ENCODE measurements at regions not wholly inside any gene's neighbourhood (a gene's known extent, or its start where the extent isn't known, plus 50 kb on each side); places are given as distances from the start of the nearest gene placed in this dataset.

GRCh38 chr6:15044146-15044882, 201.6 kb upstream of the JARID2 start:
- TF ChIP-seq, protein P1, sequence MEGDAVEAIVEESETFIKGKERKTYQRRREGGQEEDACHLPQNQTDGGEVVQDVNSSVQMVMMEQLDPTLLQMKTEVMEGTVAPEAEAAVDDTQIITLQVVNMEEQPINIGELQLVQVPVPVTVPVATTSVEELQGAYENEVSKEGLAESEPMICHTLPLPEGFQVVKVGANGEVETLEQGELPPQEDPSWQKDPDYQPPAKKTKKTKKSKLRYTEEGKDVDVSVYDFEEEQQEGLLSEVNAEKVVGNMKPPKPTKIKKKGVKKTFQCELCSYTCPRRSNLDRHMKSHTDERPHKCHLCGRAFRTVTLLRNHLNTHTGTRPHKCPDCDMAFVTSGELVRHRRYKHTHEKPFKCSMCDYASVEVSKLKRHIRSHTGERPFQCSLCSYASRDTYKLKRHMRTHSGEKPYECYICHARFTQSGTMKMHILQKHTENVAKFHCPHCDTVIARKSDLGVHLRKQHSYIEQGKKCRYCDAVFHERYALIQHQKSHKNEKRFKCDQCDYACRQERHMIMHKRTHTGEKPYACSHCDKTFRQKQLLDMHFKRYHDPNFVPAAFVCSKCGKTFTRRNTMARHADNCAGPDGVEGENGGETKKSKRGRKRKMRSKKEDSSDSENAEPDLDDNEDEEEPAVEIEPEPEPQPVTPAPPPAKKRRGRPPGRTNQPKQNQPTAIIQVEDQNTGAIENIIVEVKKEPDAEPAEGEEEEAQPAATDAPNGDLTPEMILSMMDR (IDR thresholded peaks at IDR 0.05; ENCODE audit: low read depth, low read length, missing control alignments), result no peak
- no peak for DNase-seq (ENCODE audit: low read depth)
- no peak overlapping the region for H3K4me3 ChIP-seq (ENCODE audit: low read depth, low read length)
- in situ Hi-C loops (cut with HindIII; ENCODE audit: low sequenced_read_pairs), result no loop called here

- in situ Hi-C loops (cut with HindIII; ENCODE audit: low sequenced_read_pairs), result no loop called here
- DNase-seq (ENCODE audit: low read depth), result no peak
- H3K4me3 ChIP-seq (ENCODE audit: low read depth, low read length), result no peak overlapping the region
- TF ChIP-seq, protein P1 (IDR thresholded peaks at IDR 0.05; ENCODE audit: low read depth, low read length, missing control alignments), result no peak
These were observed 200.9 kb upstream of the JARID2 start for GRCh38 chr6:15044948-15045347.

DNA sequence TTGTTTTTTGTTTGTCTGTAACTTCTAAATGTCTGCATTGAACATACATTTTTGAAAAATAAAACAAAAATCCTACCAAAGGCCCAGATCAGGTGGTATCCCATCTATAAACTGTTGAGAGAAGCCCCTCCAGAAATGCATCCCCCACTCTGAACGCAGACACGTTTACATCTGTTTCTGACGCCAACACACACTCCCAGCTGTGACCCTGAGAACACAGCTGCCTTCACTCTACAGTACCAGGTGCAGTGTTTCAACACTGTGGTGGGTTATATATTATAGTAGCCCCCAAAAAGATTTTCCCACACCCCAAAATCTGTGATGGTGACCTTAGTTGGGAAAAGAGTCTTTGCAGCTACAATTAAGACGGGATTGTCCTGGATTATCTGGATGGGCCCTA, 199.1 kb upstream of the JARID2 start:
- DNase-seq (ENCODE audit: low read depth), result no peak
- in situ Hi-C loops (cut with HindIII; ENCODE audit: low sequenced_read_pairs), result no loop called here
- H3K4me3 ChIP-seq (ENCODE audit: low read depth, low read length), result no peak overlapping the region
- TF ChIP-seq, protein P1 (IDR thresholded peaks at IDR 0.05; ENCODE audit: low read depth, low read length, missing control alignments), result no peak

- in situ Hi-C loops (cut with HindIII; ENCODE audit: low sequenced_read_pairs), result no loop called here
- no peak overlapping the region for H3K4me3 ChIP-seq (ENCODE audit: low read depth, low read length)
- no peak for DNase-seq (ENCODE audit: low read depth)
- TF ChIP-seq, protein P1 (IDR thresholded peaks at IDR 0.05; ENCODE audit: low read depth, low read length, missing control alignments), result no peak
These were observed 197.5 kb upstream of the JARID2 start for GRCh38 chr6:15048367-15048766.

DNA sequence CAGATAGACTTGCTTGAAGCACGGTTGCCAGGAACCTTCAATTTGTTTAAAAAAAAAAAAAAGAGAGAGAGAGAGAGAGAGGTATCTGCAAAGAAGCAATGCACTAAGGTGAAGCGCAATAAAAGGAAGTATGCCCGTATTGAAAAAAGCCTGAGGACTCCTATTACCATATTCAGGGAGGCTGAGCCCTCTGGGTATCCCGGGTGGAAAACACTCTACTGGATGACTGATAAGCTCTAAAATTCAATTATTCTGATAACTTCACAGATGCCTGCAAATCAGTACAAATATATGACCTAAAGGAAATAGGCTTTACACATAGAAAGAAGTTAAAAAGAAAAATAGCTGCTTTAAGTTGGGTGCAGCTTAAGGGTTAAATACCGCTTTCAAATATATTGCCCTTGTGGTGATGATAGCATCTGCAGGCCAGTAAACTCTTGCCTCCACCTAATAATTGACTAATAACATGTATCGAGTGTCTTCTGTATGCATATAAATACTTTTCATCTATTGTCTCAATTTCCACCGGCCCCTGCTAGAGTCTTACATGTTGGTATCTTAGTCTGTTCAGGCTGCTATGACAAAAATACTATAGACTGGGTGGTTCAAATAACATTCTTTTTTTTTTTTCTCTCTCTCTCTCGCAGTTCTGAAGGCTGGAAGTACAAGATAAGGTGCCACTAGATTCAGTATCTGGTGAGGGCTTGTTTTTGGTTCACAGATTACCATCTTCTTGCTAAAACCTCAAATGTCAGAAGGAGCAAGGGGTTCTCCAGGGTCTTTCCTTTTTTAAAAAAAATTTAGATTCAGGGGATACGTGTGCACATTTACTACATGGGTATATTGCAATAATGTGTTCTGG, 187.4 kb upstream of the JARID2 start:
- TF ChIP-seq, protein P1 (IDR thresholded peaks at IDR 0.05; ENCODE audit: low read depth, low read length, missing control alignments), result no peak
- in situ Hi-C loops (cut with HindIII; ENCODE audit: low sequenced_read_pairs), result no loop called here

GRCh38 chr6:15061180-15061641, 184.7 kb upstream of the JARID2 start:
- TF ChIP-seq, protein P1 (IDR thresholded peaks at IDR 0.05; ENCODE audit: low read depth, low read length, missing control alignments), result no peak
- no peak overlapping the region for H3K4me3 ChIP-seq (ENCODE audit: low read depth, low read length)
- in situ Hi-C loops (cut with HindIII; ENCODE audit: low sequenced_read_pairs), result no loop called here
- no peak for DNase-seq (ENCODE audit: low read depth)

More for the DNA sequence above, 187.4 kb upstream of the JARID2 start:
- H3K4me3 ChIP-seq (ENCODE audit: low read depth, low read length), result no peak overlapping the region
- no peak for DNase-seq (ENCODE audit: low read depth)

All from astrocyte of the cerebellum (primary cell).